ENCODE measurements at regions not wholly inside any gene's neighbourhood (a gene's known extent, or its start where the extent isn't known, plus 50 kb on each side); places are given as distances from the start of the nearest gene placed in this dataset.
A peak's percentile ranks its signal among the peaks of the same experiment; 100 is the strongest.

GRCh38 chr10:77710759-77711682, 73.4 kb upstream of the KCNMA1 start:
- H3K4me1 ChIP-seq, result peaks cover 0 to 11% (median 5%) of the 10 kb centered on the region in 12 donors
- intact Hi-C loops (cut with DNase I), result loop anchor here (2.0 to 10.0 kb wide), 4 partner anchors 536 to 544 kb away; no protein-coding TSS in a partner anchor
- no peaks in the 10 kb centered on the region for H3K9me3 ChIP-seq
- WGBS, 4 donors, result 8 to 17% (median 9%) methylated on average over 26 to 51 of the region's 51 CpGs
- H3K27me3 ChIP-seq, result peaks cover 0 to 49% (median 23%) of the 10 kb centered on the region in 9 donors
- TF ChIP-seq, protein P1, sequence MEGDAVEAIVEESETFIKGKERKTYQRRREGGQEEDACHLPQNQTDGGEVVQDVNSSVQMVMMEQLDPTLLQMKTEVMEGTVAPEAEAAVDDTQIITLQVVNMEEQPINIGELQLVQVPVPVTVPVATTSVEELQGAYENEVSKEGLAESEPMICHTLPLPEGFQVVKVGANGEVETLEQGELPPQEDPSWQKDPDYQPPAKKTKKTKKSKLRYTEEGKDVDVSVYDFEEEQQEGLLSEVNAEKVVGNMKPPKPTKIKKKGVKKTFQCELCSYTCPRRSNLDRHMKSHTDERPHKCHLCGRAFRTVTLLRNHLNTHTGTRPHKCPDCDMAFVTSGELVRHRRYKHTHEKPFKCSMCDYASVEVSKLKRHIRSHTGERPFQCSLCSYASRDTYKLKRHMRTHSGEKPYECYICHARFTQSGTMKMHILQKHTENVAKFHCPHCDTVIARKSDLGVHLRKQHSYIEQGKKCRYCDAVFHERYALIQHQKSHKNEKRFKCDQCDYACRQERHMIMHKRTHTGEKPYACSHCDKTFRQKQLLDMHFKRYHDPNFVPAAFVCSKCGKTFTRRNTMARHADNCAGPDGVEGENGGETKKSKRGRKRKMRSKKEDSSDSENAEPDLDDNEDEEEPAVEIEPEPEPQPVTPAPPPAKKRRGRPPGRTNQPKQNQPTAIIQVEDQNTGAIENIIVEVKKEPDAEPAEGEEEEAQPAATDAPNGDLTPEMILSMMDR (IDR thresholded peaks at IDR 0.05), result peak; percentile 91 to 98 (median 95)
- no peak for TF ChIP-seq POLR2A (IDR thresholded peaks at IDR 0.05)
- DNase-seq (peak; percentile 56 to 89 (median 70)), ATAC-seq (peak; percentile 59 to 98 (median 94))
- peak overlapping the region; percentile 5 to 54 (median 46) for H3K4me3 ChIP-seq
- H3K36me3 ChIP-seq, result no peaks in the 10 kb centered on the region
- H3K27ac ChIP-seq, result no peak overlapping the region

DNA sequence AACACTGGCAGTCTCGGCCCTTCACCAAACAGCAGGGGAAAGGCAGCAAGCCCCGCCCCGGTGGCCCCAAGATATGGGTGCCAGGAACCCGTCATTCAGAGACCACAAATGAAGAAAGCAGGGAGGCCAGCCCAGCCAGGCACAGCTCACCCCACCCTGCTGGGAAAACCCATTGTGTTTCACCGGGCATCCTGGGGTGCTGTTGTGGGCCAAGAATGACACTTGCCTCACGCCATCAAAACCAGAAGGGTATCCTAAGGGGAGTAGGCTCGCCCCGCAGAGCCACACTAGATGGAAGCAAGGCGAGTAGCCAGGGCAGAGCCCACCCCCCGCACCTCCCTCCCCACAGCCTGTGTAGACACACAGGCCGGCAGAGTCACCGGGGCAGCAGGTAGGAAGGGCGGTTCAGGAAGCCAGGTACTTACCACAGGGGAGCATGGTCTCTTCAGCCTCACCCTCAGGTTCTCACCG, 72.5 kb upstream of the KCNMA1 start:
- H3K9me3 ChIP-seq, result no peaks in the 10 kb centered on the region
- peak in 1 of 4 donors; percentile 13 for ATAC-seq
- peaks cover 0 to 11% (median 5%) of the 10 kb centered on the region in 12 donors for H3K4me1 ChIP-seq
- H3K27me3 ChIP-seq, result peaks cover 0 to 50% (median 23%) of the 10 kb centered on the region in 9 donors
- DNase-seq, result no peak
- H3K36me3 ChIP-seq, result no peaks in the 10 kb centered on the region
- no peak for TF ChIP-seq POLR2A (IDR thresholded peaks at IDR 0.05)
- TF ChIP-seq, protein P1 (IDR thresholded peaks at IDR 0.05), result no peak
- WGBS, 4 donors, result 52 to 78% (median 59%) methylated on average over 7 to 14 of the region's 14 CpGs
- H3K27ac ChIP-seq, result no peak overlapping the region
- no peak overlapping the region for H3K4me3 ChIP-seq
- intact Hi-C loops (cut with DNase I), result loop anchor here (2.0 to 10.0 kb wide), 4 partner anchors 535 to 543 kb away; no protein-coding TSS in a partner anchor

- peaks cover 0 to 38% (median 16%) of the 10 kb centered on the region in 9 donors for H3K27me3 ChIP-seq
- peaks cover 0 to 11% (median 5%) of the 10 kb centered on the region in 12 donors for H3K4me1 ChIP-seq
- ATAC-seq, result no peak
- no peak overlapping the region for H3K27ac ChIP-seq
- WGBS, 4 donors, result 22 to 48% (median 40%) methylated on average over 1 of the region's 1 CpG
- no peak overlapping the region for H3K4me3 ChIP-seq
- DNase-seq, result no peak
- intact Hi-C loops (cut with DNase I), result no loop called here
- no peaks in the 10 kb centered on the region for H3K9me3 ChIP-seq
- no peak for TF ChIP-seq POLR2A (IDR thresholded peaks at IDR 0.05)
- TF ChIP-seq, protein P1 (IDR thresholded peaks at IDR 0.05), result no peak
- H3K36me3 ChIP-seq, result no peaks in the 10 kb centered on the region
Observed at GRCh38 chr10:77707570-77707969, 70.0 kb upstream of the KCNMA1 start.

DNA sequence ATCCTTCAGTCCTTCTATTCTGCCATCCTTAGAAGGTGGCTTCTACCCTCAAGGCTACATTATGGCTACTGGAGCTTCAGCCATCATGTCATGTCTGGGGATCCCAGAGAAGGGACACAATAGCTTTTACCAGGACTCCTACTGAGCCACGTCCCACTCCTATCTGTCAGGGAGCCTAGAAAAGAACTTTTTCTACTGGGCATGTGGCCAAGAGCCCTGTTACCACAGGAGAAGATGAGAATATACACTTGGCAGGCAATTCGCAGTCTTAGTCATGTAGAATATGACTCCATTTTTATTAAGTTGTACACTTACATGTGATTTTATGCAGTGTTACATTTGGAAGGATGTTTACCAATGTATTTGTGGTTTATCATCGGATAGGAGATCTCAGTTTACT, 64.6 kb upstream of the KCNMA1 start:
- no peaks in the 10 kb centered on the region for H3K9me3 ChIP-seq
- TF ChIP-seq POLR2A (IDR thresholded peaks at IDR 0.05), result no peak
- TF ChIP-seq, protein P1 (IDR thresholded peaks at IDR 0.05), result no peak
- no peak overlapping the region for H3K27ac ChIP-seq
- peaks cover 0 to 6% (median 0%) of the 10 kb centered on the region in 9 donors for H3K27me3 ChIP-seq
- WGBS, 4 donors, result 41 to 50% (median 47%) methylated on average over 3 of the region's 3 CpGs
- no peaks in the 10 kb centered on the region for H3K4me1 ChIP-seq
- ATAC-seq, result no peak
- no peak for DNase-seq
- no peak overlapping the region for H3K4me3 ChIP-seq
- no peaks in the 10 kb centered on the region for H3K36me3 ChIP-seq
- intact Hi-C loops (cut with DNase I), result no loop called here
